ENCODE measurements at regions not wholly inside any gene's neighbourhood (a gene's known extent, or its start where the extent isn't known, plus 50 kb on each side); places are given as distances from the start of the nearest gene placed in this dataset.

- TF ChIP-seq SNAI2 (CRISPR knock-in tag; IDR thresholded peaks at IDR 0.05) (no peak), TCF4 (CRISPR knock-in tag; IDR thresholded peaks at IDR 0.05; ENCODE audit: borderline replicate concordance) (no peak), ARNTL (CRISPR knock-in tag; IDR thresholded peaks at IDR 0.05; ENCODE audit: borderline replicate concordance, low read depth) (no peak), TOX (CRISPR knock-in tag; IDR thresholded peaks at IDR 0.05; ENCODE audit: borderline replicate concordance) (no peak), ZNF565 (CRISPR knock-in tag; conservative IDR thresholded peaks at IDR 0.05; ENCODE audit: low read depth) (no peak), ISL1 (CRISPR knock-in tag; IDR thresholded peaks at IDR 0.05) (no peak), OSR1 (CRISPR knock-in tag; IDR thresholded peaks at IDR 0.05) (no peak), BACH2 (CRISPR knock-in tag; IDR thresholded peaks at IDR 0.05; ENCODE audit: borderline replicate concordance) (no peak)
- TF ChIP-seq, protein P1, sequence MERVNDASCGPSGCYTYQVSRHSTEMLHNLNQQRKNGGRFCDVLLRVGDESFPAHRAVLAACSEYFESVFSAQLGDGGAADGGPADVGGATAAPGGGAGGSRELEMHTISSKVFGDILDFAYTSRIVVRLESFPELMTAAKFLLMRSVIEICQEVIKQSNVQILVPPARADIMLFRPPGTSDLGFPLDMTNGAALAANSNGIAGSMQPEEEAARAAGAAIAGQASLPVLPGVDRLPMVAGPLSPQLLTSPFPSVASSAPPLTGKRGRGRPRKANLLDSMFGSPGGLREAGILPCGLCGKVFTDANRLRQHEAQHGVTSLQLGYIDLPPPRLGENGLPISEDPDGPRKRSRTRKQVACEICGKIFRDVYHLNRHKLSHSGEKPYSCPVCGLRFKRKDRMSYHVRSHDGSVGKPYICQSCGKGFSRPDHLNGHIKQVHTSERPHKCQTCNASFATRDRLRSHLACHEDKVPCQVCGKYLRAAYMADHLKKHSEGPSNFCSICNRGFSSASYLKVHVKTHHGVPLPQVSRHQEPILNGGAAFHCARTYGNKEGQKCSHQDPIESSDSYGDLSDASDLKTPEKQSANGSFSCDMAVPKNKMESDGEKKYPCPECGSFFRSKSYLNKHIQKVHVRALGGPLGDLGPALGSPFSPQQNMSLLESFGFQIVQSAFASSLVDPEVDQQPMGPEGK (CRISPR knock-in tag; IDR thresholded peaks at IDR 0.05; ENCODE audit: borderline replicate concordance) = no peak
- TF ChIP-seq, protein P2, sequence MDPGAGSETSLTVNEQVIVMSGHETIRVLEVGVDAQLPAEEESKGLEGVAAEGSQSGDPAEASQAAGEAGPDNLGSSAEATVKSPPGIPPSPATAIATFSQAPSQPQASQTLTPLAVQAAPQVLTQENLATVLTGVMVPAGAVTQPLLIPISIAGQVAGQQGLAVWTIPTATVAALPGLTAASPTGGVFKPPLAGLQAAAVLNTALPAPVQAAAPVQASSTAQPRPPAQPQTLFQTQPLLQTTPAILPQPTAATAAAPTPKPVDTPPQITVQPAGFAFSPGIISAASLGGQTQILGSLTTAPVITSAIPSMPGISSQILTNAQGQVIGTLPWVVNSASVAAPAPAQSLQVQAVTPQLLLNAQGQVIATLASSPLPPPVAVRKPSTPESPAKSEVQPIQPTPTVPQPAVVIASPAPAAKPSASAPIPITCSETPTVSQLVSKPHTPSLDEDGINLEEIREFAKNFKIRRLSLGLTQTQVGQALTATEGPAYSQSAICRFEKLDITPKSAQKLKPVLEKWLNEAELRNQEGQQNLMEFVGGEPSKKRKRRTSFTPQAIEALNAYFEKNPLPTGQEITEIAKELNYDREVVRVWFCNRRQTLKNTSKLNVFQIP (CRISPR knock-in tag; IDR thresholded peaks at IDR 0.05; ENCODE audit: borderline replicate concordance, low read depth) = no peak
- TF ChIP-seq, protein P3, sequence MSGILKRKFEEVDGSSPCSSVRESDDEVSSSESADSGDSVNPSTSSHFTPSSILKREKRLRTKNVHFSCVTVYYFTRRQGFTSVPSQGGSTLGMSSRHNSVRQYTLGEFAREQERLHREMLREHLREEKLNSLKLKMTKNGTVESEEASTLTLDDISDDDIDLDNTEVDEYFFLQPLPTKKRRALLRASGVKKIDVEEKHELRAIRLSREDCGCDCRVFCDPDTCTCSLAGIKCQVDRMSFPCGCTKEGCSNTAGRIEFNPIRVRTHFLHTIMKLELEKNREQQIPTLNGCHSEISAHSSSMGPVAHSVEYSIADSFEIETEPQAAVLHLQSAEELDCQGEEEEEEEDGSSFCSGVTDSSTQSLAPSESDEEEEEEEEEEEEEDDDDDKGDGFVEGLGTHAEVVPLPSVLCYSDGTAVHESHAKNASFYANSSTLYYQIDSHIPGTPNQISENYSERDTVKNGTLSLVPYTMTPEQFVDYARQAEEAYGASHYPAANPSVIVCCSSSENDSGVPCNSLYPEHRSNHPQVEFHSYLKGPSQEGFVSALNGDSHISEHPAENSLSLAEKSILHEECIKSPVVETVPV (CRISPR knock-in tag; IDR thresholded peaks at IDR 0.05) = no peak
Measured at GRCh38 chr11:127866109-127866508, 721.2 kb downstream of the ETS1 start.
